ENCODE measurements at regions not wholly inside any gene's neighbourhood (a gene's known extent, or its start where the extent isn't known, plus 50 kb on each side); places are given as distances from the start of the nearest gene placed in this dataset.

DNA sequence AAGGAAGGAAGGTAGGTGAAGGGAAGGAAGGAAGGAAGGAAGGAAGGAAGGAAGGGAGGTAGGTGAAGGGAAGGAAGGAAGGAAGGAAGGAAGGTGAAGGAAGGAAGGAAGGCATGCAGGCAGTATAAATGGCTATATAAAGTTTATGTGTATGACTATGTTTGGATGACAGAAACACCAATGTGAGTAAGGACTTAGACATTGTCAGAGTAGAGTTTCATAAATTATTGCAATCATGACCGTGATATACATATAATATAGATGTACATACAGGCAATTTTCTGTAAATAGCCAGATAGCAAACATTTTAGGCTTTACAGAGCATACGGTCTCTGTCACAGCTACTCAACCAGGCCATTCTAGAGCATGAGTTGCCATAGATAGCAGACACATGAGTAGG is 133.8 kb upstream of the AKR1E2 start:
- no peaks in the 10 kb centered on the region for H3K36me3 ChIP-seq (ENCODE audit: control insufficient read depth in 5 of 5, insufficient read depth in 5 of 5, low read length in 5 of 5)
- peaks cover 0 to 4% (median 0%) of the 10 kb centered on the region in 5 donors for H3K9me3 ChIP-seq (ENCODE audit: control insufficient read depth in 5 of 5, low read length in 5 of 5)
- no peak overlapping the region for H3K9ac ChIP-seq (ENCODE audit: low read length in 5 of 5)
- no peaks in the 10 kb centered on the region for H3K27me3 ChIP-seq (ENCODE audit: control insufficient read depth in 5 of 5, insufficient read depth in 4 of 5, low read length in 5 of 5)
- H3K27ac ChIP-seq (ENCODE audit: low read depth, low read length), result no peak overlapping the region
- peaks cover 0 to 15% (median 0%) of the 10 kb centered on the region in 5 donors for H3K4me1 ChIP-seq (ENCODE audit: control insufficient read depth in 5 of 5, insufficient read depth in 5 of 5, low read length in 5 of 5)
- H3K4me3 ChIP-seq (ENCODE audit: low read depth in 1 of 5, low read length in 5 of 5), result no peak overlapping the region

DNA sequence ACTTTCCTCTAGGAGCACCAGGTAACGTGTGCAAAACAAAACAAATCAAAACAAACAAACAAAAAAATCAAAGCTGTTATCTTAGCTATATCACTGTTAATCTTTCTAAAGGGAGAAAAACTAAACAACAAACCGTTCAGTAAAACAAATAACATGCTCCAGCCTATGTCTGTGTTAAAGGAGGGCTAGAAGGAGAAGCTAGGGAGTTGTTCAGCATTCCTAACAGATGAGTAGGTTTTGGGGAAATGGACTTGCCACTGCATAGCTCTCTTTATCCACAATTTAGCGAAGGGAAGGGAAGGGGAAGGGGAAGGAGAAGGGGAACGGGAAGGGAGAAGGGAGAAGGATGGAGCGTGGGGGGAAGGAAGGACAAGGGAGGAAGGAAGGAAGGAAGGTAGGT is 134.2 kb upstream of the AKR1E2 start:
- H3K9ac ChIP-seq (ENCODE audit: low read length in 5 of 5), result no peak overlapping the region
- no peaks in the 10 kb centered on the region for H3K36me3 ChIP-seq (ENCODE audit: control insufficient read depth in 5 of 5, insufficient read depth in 5 of 5, low read length in 5 of 5)
- H3K4me3 ChIP-seq (ENCODE audit: low read depth in 1 of 5, low read length in 5 of 5), result no peak overlapping the region
- no peak overlapping the region for H3K27ac ChIP-seq (ENCODE audit: low read depth, low read length)
- no peaks in the 10 kb centered on the region for H3K27me3 ChIP-seq (ENCODE audit: control insufficient read depth in 5 of 5, insufficient read depth in 4 of 5, low read length in 5 of 5)
- H3K9me3 ChIP-seq (ENCODE audit: control insufficient read depth in 5 of 5, low read length in 5 of 5), result peaks cover 0 to 4% (median 0%) of the 10 kb centered on the region in 5 donors
- H3K4me1 ChIP-seq (ENCODE audit: control insufficient read depth in 5 of 5, insufficient read depth in 5 of 5, low read length in 5 of 5), result peaks cover 0 to 15% (median 0%) of the 10 kb centered on the region in 5 donors

DNA sequence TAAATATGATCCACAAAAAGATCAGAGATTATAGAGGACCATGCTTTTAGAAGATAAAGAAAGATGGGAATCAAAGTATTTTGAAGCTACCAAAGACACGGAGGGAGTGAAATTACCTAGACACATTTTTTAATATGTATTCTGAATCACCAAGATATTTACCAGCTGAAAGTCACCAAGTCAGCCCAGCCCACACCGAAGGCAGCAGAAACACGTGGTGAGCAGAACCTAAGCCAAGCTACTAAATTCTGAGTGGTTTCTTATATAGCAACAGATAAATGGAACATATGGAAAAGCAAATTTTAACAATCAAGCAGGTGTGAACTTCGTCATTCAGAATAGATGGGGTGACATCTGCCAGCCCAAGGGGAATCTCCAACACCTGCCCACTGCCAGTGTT is 134.7 kb upstream of the AKR1E2 start:
- Histone ChIP-seq H3K36me3 (ENCODE audit: control insufficient read depth in 5 of 5, insufficient read depth in 5 of 5, low read length in 5 of 5) (no peaks in the 10 kb centered on the region), H3K9ac (ENCODE audit: low read length in 5 of 5) (no peak overlapping the region), H3K27ac (ENCODE audit: low read depth, low read length) (no peak overlapping the region), H3K9me3 (ENCODE audit: control insufficient read depth in 5 of 5, low read length in 5 of 5) (peaks cover 0 to 4% (median 0%) of the 10 kb centered on the region in 5 donors), H3K4me1 (ENCODE audit: control insufficient read depth in 5 of 5, insufficient read depth in 5 of 5, low read length in 5 of 5) (peaks cover 0 to 15% (median 0%) of the 10 kb centered on the region in 5 donors), H3K4me3 (ENCODE audit: low read depth in 1 of 5, low read length in 5 of 5) (no peak overlapping the region), H3K27me3 (ENCODE audit: control insufficient read depth in 5 of 5, insufficient read depth in 4 of 5, low read length in 5 of 5) (no peaks in the 10 kb centered on the region)

DNA sequence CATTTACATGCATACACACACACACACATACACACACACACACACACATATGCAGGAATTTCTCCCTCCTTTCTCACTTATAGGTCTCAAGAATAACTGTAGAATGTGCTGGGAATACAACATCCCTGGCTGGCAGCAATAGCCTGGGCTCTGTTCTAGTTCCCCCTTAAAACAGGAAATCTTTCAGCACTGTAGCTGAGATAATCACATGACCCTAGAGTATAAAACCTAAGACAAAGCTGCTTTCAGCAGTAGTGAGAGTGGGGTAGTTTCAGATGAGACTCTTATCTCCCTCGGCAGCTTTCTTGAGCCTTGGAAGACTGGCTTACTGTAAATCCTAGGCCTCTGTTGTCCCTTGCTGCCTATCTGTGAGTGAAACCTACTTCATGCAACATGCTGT is 137.4 kb upstream of the AKR1E2 start:
- H3K27me3 ChIP-seq (ENCODE audit: control insufficient read depth in 5 of 5, insufficient read depth in 4 of 5, low read length in 5 of 5), result no peaks in the 10 kb centered on the region
- no peak overlapping the region for H3K4me3 ChIP-seq (ENCODE audit: low read depth in 1 of 5, low read length in 5 of 5)
- H3K27ac ChIP-seq (ENCODE audit: low read depth, low read length), result no peak overlapping the region
- H3K9me3 ChIP-seq (ENCODE audit: control insufficient read depth in 5 of 5, low read length in 5 of 5), result peaks cover 0 to 4% (median 0%) of the 10 kb centered on the region in 5 donors
- H3K4me1 ChIP-seq (ENCODE audit: control insufficient read depth in 5 of 5, insufficient read depth in 5 of 5, low read length in 5 of 5), result peaks cover 0 to 26% (median 0%) of the 10 kb centered on the region in 5 donors
- no peak overlapping the region for H3K9ac ChIP-seq (ENCODE audit: low read length in 5 of 5)
- no peaks in the 10 kb centered on the region for H3K36me3 ChIP-seq (ENCODE audit: control insufficient read depth in 5 of 5, insufficient read depth in 5 of 5, low read length in 5 of 5)

DNA sequence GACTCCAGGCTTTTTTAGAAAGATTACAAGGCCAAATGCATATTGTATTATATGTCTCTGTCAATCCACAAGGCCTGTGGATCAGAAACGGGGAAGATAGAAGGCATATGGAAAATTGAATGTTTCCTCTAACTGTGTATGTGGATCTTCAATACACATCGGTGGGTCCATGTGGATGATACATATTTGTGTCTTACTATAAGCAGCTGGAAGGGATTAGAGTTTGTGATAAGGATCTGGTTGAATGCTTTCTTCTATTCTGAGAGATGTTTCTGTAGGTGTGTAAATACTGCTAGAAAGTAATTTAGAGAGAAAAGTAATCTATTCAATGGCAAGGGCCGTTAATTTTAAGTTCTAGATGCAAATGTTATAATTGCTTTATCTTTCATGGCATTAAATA is 137.8 kb upstream of the AKR1E2 start:
- no peak overlapping the region for H3K27ac ChIP-seq (ENCODE audit: low read depth, low read length)
- H3K27me3 ChIP-seq (ENCODE audit: control insufficient read depth in 5 of 5, insufficient read depth in 4 of 5, low read length in 5 of 5), result no peaks in the 10 kb centered on the region
- H3K4me1 ChIP-seq (ENCODE audit: control insufficient read depth in 5 of 5, insufficient read depth in 5 of 5, low read length in 5 of 5), result peaks cover 0 to 26% (median 0%) of the 10 kb centered on the region in 5 donors
- no peak overlapping the region for H3K9ac ChIP-seq (ENCODE audit: low read length in 5 of 5)
- H3K9me3 ChIP-seq (ENCODE audit: control insufficient read depth in 5 of 5, low read length in 5 of 5), result peaks cover 0 to 4% (median 0%) of the 10 kb centered on the region in 5 donors
- H3K4me3 ChIP-seq (ENCODE audit: low read depth in 1 of 5, low read length in 5 of 5), result no peak overlapping the region
- H3K36me3 ChIP-seq (ENCODE audit: control insufficient read depth in 5 of 5, insufficient read depth in 5 of 5, low read length in 5 of 5), result no peaks in the 10 kb centered on the region

DNA sequence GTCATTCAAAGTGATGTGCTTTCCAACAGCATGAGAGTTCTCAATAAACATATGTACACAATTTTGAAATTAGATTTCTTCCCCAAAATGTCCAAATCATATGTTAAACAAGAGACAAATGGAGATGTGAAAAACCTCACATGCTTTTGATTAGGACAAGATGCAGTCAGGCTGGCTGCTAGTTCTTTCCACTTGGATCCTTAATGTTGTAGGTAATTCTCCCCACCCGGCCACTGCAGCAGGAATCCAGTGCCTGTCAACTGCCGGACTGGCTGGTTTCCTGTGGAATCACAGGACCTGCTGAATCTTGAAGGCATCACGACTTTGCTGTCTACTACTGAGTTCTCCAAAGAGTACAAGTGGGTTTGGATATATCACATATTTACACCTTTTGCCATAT is 138.6 kb upstream of the AKR1E2 start:
- peaks cover 0 to 4% (median 0%) of the 10 kb centered on the region in 5 donors for H3K9me3 ChIP-seq (ENCODE audit: control insufficient read depth in 5 of 5, low read length in 5 of 5)
- H3K9ac ChIP-seq (ENCODE audit: low read length in 5 of 5), result no peak overlapping the region
- no peak overlapping the region for H3K4me3 ChIP-seq (ENCODE audit: low read depth in 1 of 5, low read length in 5 of 5)
- H3K4me1 ChIP-seq (ENCODE audit: control insufficient read depth in 5 of 5, insufficient read depth in 5 of 5, low read length in 5 of 5), result peaks cover 0 to 26% (median 0%) of the 10 kb centered on the region in 5 donors
- no peaks in the 10 kb centered on the region for H3K36me3 ChIP-seq (ENCODE audit: control insufficient read depth in 5 of 5, insufficient read depth in 5 of 5, low read length in 5 of 5)
- no peaks in the 10 kb centered on the region for H3K27me3 ChIP-seq (ENCODE audit: control insufficient read depth in 5 of 5, insufficient read depth in 4 of 5, low read length in 5 of 5)
- no peak overlapping the region for H3K27ac ChIP-seq (ENCODE audit: low read depth, low read length)

DNA sequence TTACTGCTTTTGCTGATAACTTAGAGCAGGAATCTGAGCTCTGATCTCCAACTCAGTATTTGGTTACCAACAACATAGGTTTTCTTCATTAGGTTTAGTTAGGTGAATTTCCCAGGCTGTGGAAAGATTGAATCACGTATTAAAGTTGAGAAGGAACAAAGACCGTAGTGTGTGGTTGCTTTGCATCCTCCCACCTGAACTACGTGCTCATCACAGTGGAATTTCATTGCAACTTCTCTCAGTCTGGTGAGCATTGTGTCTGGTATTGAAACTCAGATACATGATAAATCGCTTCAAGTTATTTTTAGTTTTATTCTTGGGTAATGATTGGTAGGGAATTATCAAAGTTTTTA is 139.4 kb upstream of the AKR1E2 start:
- Histone ChIP-seq H3K27me3 (ENCODE audit: control insufficient read depth in 5 of 5, insufficient read depth in 4 of 5, low read length in 5 of 5) (no peaks in the 10 kb centered on the region), H3K9ac (ENCODE audit: low read length in 5 of 5) (no peak overlapping the region), H3K4me1 (ENCODE audit: control insufficient read depth in 5 of 5, insufficient read depth in 5 of 5, low read length in 5 of 5) (peaks cover 0 to 26% (median 0%) of the 10 kb centered on the region in 5 donors), H3K9me3 (ENCODE audit: control insufficient read depth in 5 of 5, low read length in 5 of 5) (peaks cover 0 to 4% (median 0%) of the 10 kb centered on the region in 5 donors), H3K4me3 (ENCODE audit: low read depth in 1 of 5, low read length in 5 of 5) (no peak overlapping the region), H3K36me3 (ENCODE audit: control insufficient read depth in 5 of 5, insufficient read depth in 5 of 5, low read length in 5 of 5) (no peaks in the 10 kb centered on the region), H3K27ac (ENCODE audit: low read depth, low read length) (no peak overlapping the region)

DNA sequence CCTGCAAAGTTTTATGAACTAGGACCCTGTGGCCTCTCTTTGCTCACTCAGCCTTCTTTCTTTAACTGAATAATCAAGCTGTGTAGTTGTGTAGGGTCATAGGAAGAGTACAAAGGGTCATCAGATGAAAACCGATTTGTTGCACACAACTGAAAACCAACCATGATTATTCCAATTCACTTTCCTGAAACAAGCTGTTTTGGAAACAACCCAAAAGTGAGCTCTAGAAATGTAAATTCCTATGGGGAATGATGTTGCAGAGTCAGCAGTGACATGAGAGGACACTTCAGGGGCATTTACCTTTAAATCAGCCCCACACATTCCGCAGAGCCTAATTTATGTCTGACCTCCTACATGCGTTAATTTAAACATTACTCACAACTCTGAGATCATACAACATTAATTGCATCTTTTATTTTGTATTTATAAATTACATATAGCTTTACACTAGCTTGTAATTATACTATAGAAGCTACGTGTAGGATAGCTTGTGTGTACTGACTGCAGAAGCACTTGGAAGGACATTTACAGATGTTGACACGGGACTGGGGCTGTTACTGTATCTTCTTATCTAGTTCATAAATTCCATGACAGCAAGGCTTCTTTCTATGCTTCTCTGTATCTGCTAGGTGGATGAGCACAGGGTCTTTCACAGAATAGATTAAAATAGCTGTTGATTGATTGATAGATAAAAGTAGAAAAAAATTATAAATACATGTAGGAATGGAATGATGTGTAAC is 139.9 kb upstream of the AKR1E2 start:
- Histone ChIP-seq H3K4me1 (ENCODE audit: control insufficient read depth in 5 of 5, insufficient read depth in 5 of 5, low read length in 5 of 5) (peaks cover 0 to 26% (median 0%) of the 10 kb centered on the region in 5 donors), H3K9me3 (ENCODE audit: control insufficient read depth in 5 of 5, low read length in 5 of 5) (peaks cover 0 to 4% (median 0%) of the 10 kb centered on the region in 5 donors), H3K9ac (ENCODE audit: low read length in 5 of 5) (no peak overlapping the region), H3K4me3 (ENCODE audit: low read depth in 1 of 5, low read length in 5 of 5) (no peak overlapping the region), H3K36me3 (ENCODE audit: control insufficient read depth in 5 of 5, insufficient read depth in 5 of 5, low read length in 5 of 5) (no peaks in the 10 kb centered on the region), H3K27me3 (ENCODE audit: control insufficient read depth in 5 of 5, insufficient read depth in 4 of 5, low read length in 5 of 5) (no peaks in the 10 kb centered on the region), H3K27ac (ENCODE audit: low read depth, low read length) (no peak overlapping the region)

DNA sequence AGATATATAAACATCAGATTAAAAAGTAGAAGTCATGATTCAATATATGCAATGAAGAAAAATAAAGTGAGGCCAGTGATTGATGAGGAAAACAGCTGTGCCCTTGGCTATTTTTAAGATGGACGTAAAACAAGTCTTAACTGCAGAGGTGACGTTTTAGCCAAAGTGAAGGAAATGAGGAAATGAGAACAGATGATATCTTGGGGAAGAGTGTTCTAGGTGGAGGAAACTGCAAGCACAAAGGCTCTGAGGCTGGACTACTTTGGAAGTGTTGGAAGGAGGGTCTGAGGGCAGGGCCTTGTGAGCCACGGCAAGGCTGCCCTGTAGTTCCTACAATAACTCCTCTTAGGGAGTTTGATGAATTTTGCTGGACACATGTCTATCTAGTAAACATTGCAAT is 140.5 kb upstream of the AKR1E2 start:
- Histone ChIP-seq H3K9ac (ENCODE audit: low read length in 5 of 5) (no peak overlapping the region), H3K9me3 (ENCODE audit: control insufficient read depth in 5 of 5, low read length in 5 of 5) (peaks cover 0 to 4% (median 0%) of the 10 kb centered on the region in 5 donors), H3K4me1 (ENCODE audit: control insufficient read depth in 5 of 5, insufficient read depth in 5 of 5, low read length in 5 of 5) (peaks cover 0 to 26% (median 0%) of the 10 kb centered on the region in 5 donors), H3K27me3 (ENCODE audit: control insufficient read depth in 5 of 5, insufficient read depth in 4 of 5, low read length in 5 of 5) (no peaks in the 10 kb centered on the region), H3K36me3 (ENCODE audit: control insufficient read depth in 5 of 5, insufficient read depth in 5 of 5, low read length in 5 of 5) (no peaks in the 10 kb centered on the region), H3K27ac (ENCODE audit: low read depth, low read length) (no peak overlapping the region), H3K4me3 (ENCODE audit: low read depth in 1 of 5, low read length in 5 of 5) (no peak overlapping the region)

DNA sequence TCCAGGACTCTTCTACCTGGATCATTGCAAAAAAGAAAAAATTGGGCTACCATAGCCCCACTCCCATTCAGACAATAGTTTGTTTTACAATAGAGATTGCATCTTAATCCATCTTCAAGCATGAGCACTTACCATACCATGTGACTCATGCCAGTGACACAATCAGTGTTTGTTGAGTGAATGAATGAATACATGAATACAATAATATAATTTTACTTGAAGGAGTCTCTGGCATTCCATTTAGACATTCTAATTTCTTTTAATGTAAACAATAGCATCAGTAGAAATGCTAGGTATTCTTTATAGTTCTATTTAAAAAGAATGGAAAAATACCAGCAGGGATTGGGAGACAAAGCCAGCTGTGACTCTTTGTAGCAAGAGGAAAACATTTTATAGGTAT is 141.6 kb upstream of the AKR1E2 start:
- H3K4me3 ChIP-seq (ENCODE audit: low read depth in 1 of 5, low read length in 5 of 5), result no peak overlapping the region
- H3K36me3 ChIP-seq (ENCODE audit: control insufficient read depth in 5 of 5, insufficient read depth in 5 of 5, low read length in 5 of 5), result no peaks in the 10 kb centered on the region
- no peak overlapping the region for H3K9ac ChIP-seq (ENCODE audit: low read length in 5 of 5)
- peaks cover 0 to 2% (median 0%) of the 10 kb centered on the region in 5 donors for H3K9me3 ChIP-seq (ENCODE audit: control insufficient read depth in 5 of 5, low read length in 5 of 5)
- H3K27ac ChIP-seq (ENCODE audit: low read depth, low read length), result no peak overlapping the region
- H3K4me1 ChIP-seq (ENCODE audit: control insufficient read depth in 5 of 5, insufficient read depth in 5 of 5, low read length in 5 of 5), result peaks cover 0 to 26% (median 0%) of the 10 kb centered on the region in 5 donors
- no peaks in the 10 kb centered on the region for H3K27me3 ChIP-seq (ENCODE audit: control insufficient read depth in 5 of 5, insufficient read depth in 4 of 5, low read length in 5 of 5)
